Parathyroid adenoma (tissue), 2 donors: ENCODE measurements at regions not wholly inside any gene's neighbourhood (a gene's known extent, or its start where the extent isn't known, plus 50 kb on each side); places are given as distances from the start of the nearest gene placed in this dataset.

Experiments used
- H2AFZ ChIP-seq: fragments of 300-600 bp; sonication (generic); one replicate; pipeline ENCODE4 v1.7.0; 2017; ENCODE audit warnings: antibody characterized with exemption, mild to moderate bottlenecking
- H3K27ac ChIP-seq: fragments of 300-600 bp; sonication (generic); one replicate; pipeline ENCODE4 v1.7.0; 2017
- H3K27me3 ChIP-seq: fragments of 300-600 bp; sonication (generic); one replicate; pipeline ENCODE4 v1.7.0; 2017; ENCODE audit warnings: low read length; ENCODE audit not compliant: control insufficient read depth, insufficient read depth
- H3K36me3 ChIP-seq: fragments of 300-600 bp; sonication (generic); one replicate; pipeline ENCODE4 v1.7.0; 2017; ENCODE audit warnings: low read length; ENCODE audit not compliant: control insufficient read depth, insufficient read depth
- H3K4me1 ChIP-seq: fragments of 300-600 bp; sonication (generic); one replicate; pipeline ENCODE4 v1.7.0; 2017; ENCODE audit warnings: control low read depth
- H3K4me2 ChIP-seq: fragments of 300-600 bp; sonication (generic); one replicate; pipeline ENCODE4 v1.7.0; 2017; ENCODE audit warnings: low read length
- H3K4me3 ChIP-seq: fragments of 300-600 bp; sonication (generic); one replicate; pipeline ENCODE4 v1.7.0; 2017; ENCODE audit warnings: low read depth, low read length
- H3K79me2 ChIP-seq: fragments of 300-600 bp; sonication (generic); one replicate; pipeline ENCODE4 v1.7.0; 2017; ENCODE audit warnings: control low read depth
- H3K9ac ChIP-seq: fragments of 300-600 bp; sonication (generic); one replicate; pipeline ENCODE4 v1.7.0; 2017; ENCODE audit warnings: mild to moderate bottlenecking
- H3K9me3 ChIP-seq: fragments of 300-600 bp; sonication (generic); one replicate; pipeline ENCODE4 v1.7.0; 2017; ENCODE audit warnings: low read length; ENCODE audit not compliant: control insufficient read depth
- CTCF ChIP-seq: fragments of 300-600 bp; sonication (generic); IDR thresholded peaks from one replicate; pipeline ENCODE4 v1.7.0; 2017; ENCODE audit warnings: antibody characterized with exemption, mild to moderate bottlenecking
- donor health status: primary hyperparathyroidism.

GRCh38 chr6:4368649-4369048 lies 233.3 kb upstream of the ECI2 start:
- H2AFZ ChIP-seq, result no peak overlapping the region
- no peak overlapping the region for H3K4me3 ChIP-seq
- no peaks in the 10 kb centered on the region for H3K79me2 ChIP-seq
- H3K4me2 ChIP-seq, result no peak overlapping the region
- no peaks in the 10 kb centered on the region for H3K9me3 ChIP-seq
- H3K4me1 ChIP-seq, result peaks cover 16% of the 10 kb centered on the region
- H3K27me3 ChIP-seq, result no peaks in the 10 kb centered on the region
- no peaks in the 10 kb centered on the region for H3K36me3 ChIP-seq
- H3K9ac ChIP-seq, result no peak overlapping the region
- no peak for TF ChIP-seq CTCF
- no peak overlapping the region for H3K27ac ChIP-seq

- H3K27ac ChIP-seq, result no peak overlapping the region
- no peak for TF ChIP-seq CTCF
- H3K27me3 ChIP-seq, result no peaks in the 10 kb centered on the region
- peaks cover 16% of the 10 kb centered on the region for H3K4me1 ChIP-seq
- no peak overlapping the region for H3K4me3 ChIP-seq
- no peak overlapping the region for H3K4me2 ChIP-seq
- H3K36me3 ChIP-seq, result no peaks in the 10 kb centered on the region
- H3K79me2 ChIP-seq, result no peaks in the 10 kb centered on the region
- no peak overlapping the region for H3K9ac ChIP-seq
- H3K9me3 ChIP-seq, result no peaks in the 10 kb centered on the region
- no peak overlapping the region for H2AFZ ChIP-seq
These were observed 232.3 kb upstream of the ECI2 start for GRCh38 chr6:4367643-4368042.

- H3K79me2 ChIP-seq, result no peaks in the 10 kb centered on the region
- no peaks in the 10 kb centered on the region for H3K9me3 ChIP-seq
- no peaks in the 10 kb centered on the region for H3K36me3 ChIP-seq
- peaks cover 9% of the 10 kb centered on the region for H3K4me1 ChIP-seq
- no peaks in the 10 kb centered on the region for H3K27me3 ChIP-seq
- no peak overlapping the region for H3K9ac ChIP-seq
- no peak overlapping the region for H3K4me3 ChIP-seq
- H3K4me2 ChIP-seq, result no peak overlapping the region
- H3K27ac ChIP-seq, result no peak overlapping the region
- TF ChIP-seq CTCF, result no peak
- H2AFZ ChIP-seq, result no peak overlapping the region
These were observed 231.4 kb upstream of the ECI2 start for GRCh38 chr6:4366635-4367395.

GRCh38 chr6:4365686-4366085 lies 230.3 kb upstream of the ECI2 start:
- Histone ChIP-seq H3K4me1 (no peaks in the 10 kb centered on the region), H3K4me3 (no peak overlapping the region), H3K27me3 (no peaks in the 10 kb centered on the region), H2AFZ (no peak overlapping the region), H3K4me2 (no peak overlapping the region), H3K9me3 (no peaks in the 10 kb centered on the region), H3K9ac (no peak overlapping the region), H3K79me2 (no peaks in the 10 kb centered on the region), H3K27ac (no peak overlapping the region), H3K36me3 (no peaks in the 10 kb centered on the region)
- TF ChIP-seq CTCF, result no peak

GRCh38 chr6:4364711-4365110 lies 229.3 kb upstream of the ECI2 start:
- H3K27me3 ChIP-seq, result no peaks in the 10 kb centered on the region
- no peak overlapping the region for H3K9ac ChIP-seq
- no peak overlapping the region for H3K27ac ChIP-seq
- no peaks in the 10 kb centered on the region for H3K4me1 ChIP-seq
- no peaks in the 10 kb centered on the region for H3K79me2 ChIP-seq
- no peak overlapping the region for H2AFZ ChIP-seq
- H3K4me3 ChIP-seq, result no peak overlapping the region
- no peaks in the 10 kb centered on the region for H3K36me3 ChIP-seq
- H3K4me2 ChIP-seq, result no peak overlapping the region
- H3K9me3 ChIP-seq, result no peaks in the 10 kb centered on the region
- no peak for TF ChIP-seq CTCF
